SK-N-SH treated with all-trans-retinoic acid at 6 μM for 48 hours (cell line): ENCODE measurements at regions not wholly inside any gene's neighbourhood (a gene's known extent, or its start where the extent isn't known, plus 50 kb on each side); places are given as distances from the start of the nearest gene placed in this dataset.

ENCODE experiments used
- ATAC-seq: fragments of 200-7000 bp; cut with Tn5 transposase; 3 replicates; pipeline ENCODE4 v1.9.1; 2020; ENCODE audit warnings: mild to moderate bottlenecking, moderate library complexity
- BACH2 ChIP-seq: fragments of 250-450 bp; sonication (Bioruptor Pico); IDR thresholded peaks from 2 replicates; pipeline ENCODE4 v1.9.0; 2021; ENCODE audit warnings: mild to moderate bottlenecking, borderline replicate concordance
- CSRNP3 ChIP-seq: fragments of 250-450 bp; sonication (Bioruptor Pico); IDR thresholded peaks from 2 replicates; pipeline ENCODE4 v1.5.1; 2021; ENCODE audit warnings: mild to moderate bottlenecking, moderate library complexity
- GLIS3 ChIP-seq: fragments of 250-450 bp; sonication (Bioruptor Pico); IDR thresholded peaks from 2 replicates; pipeline ENCODE4 v1.5.0; 2020; ENCODE audit warnings: mild to moderate bottlenecking, moderate library complexity
- ISL1 ChIP-seq: fragments of 250-450 bp; sonication (Bioruptor Pico); IDR thresholded peaks from 2 replicates; pipeline ENCODE4 v2.1.2; 2022; ENCODE audit warnings: mild to moderate bottlenecking, moderate library complexity
- OSR1 ChIP-seq: fragments of 250-450 bp; sonication (Bioruptor Pico); IDR thresholded peaks from 2 replicates; pipeline ENCODE4 v1.8.0; 2022; ENCODE audit warnings: moderate library complexity, mild to moderate bottlenecking, inconsistent platforms
- PATZ1 ChIP-seq: fragments of 250-450 bp; sonication (Bioruptor Pico); IDR thresholded peaks from 2 replicates; pipeline ENCODE4 v1.8.0; 2020; ENCODE audit warnings: mild to moderate bottlenecking, moderate library complexity, borderline replicate concordance
- RARB ChIP-seq: fragments of 250-450 bp; sonication (Bioruptor Pico); IDR thresholded peaks from 2 replicates; pipeline ENCODE4 v1.8.0; 2021; ENCODE audit warnings: mild to moderate bottlenecking, moderate library complexity
- SNAI2 ChIP-seq: fragments of 250-450 bp; sonication (Bioruptor Pico); IDR thresholded peaks from 2 replicates; pipeline ENCODE4 v1.5.0; 2020; ENCODE audit warnings: mild to moderate bottlenecking, moderate library complexity
- TSHZ2 ChIP-seq: fragments of 250-450 bp; sonication (Bioruptor Pico); IDR thresholded peaks from 2 replicates; pipeline ENCODE4 v1.5.0; 2020; ENCODE audit warnings: mild to moderate bottlenecking, moderate library complexity
- ZC3H10 ChIP-seq: fragments of 250-450 bp; sonication (Bioruptor Pico); IDR thresholded peaks from 2 replicates; pipeline ENCODE4 v1.5.1; 2021; ENCODE audit warnings: mild to moderate bottlenecking, moderate library complexity
- ZFP3 ChIP-seq: fragments of 250-450 bp; sonication (Bioruptor Pico); IDR thresholded peaks from 2 replicates; pipeline ENCODE4 v1.5.0; 2020; ENCODE audit warnings: mild to moderate bottlenecking, moderate library complexity
- ZFP30 ChIP-seq: fragments of 450-650 bp; formaldehyde crosslinking; IDR thresholded peaks from 2 replicates; pipeline ENCODE4 v1.5.0; 2022; ENCODE audit warnings: mild to moderate bottlenecking, moderate library complexity
- ZNF565 ChIP-seq: fragments of 450-650 bp; formaldehyde crosslinking; conservative IDR thresholded peaks from 2 replicates; pipeline ENCODE4 v1.5.0; 2020; ENCODE audit warnings: low read depth, mild to moderate bottlenecking, moderate library complexity
- ZNF8 ChIP-seq: fragments of 450-650 bp; formaldehyde crosslinking; IDR thresholded peaks from 2 replicates; pipeline ENCODE4 v1.5.0; 2020; ENCODE audit warnings: mild to moderate bottlenecking, moderate library complexity
- TF ChIP-seq, protein P1 (sequence below): fragments of 250-450 bp; sonication (Bioruptor Pico); IDR thresholded peaks from 2 replicates; pipeline ENCODE4 v1.5.1; 2020; ENCODE audit warnings: low read depth, mild to moderate bottlenecking, moderate library complexity
- TF ChIP-seq, protein P2 (sequence below): fragments of 250-450 bp; sonication (Bioruptor Pico); IDR thresholded peaks from 2 replicates; pipeline ENCODE4 v1.8.0; 2021; ENCODE audit warnings: low read depth, mild to moderate bottlenecking, moderate library complexity, borderline replicate concordance

GRCh38 chr2:156190517-156190916 lies 142.0 kb downstream of the NR4A2 start:
- TF ChIP-seq TSHZ2 (CRISPR knock-in tag) = no peak
- TF ChIP-seq SNAI2 (CRISPR knock-in tag) = no peak
- no peak for TF ChIP-seq ZNF8 (CRISPR knock-in tag)
- TF ChIP-seq, protein P1, sequence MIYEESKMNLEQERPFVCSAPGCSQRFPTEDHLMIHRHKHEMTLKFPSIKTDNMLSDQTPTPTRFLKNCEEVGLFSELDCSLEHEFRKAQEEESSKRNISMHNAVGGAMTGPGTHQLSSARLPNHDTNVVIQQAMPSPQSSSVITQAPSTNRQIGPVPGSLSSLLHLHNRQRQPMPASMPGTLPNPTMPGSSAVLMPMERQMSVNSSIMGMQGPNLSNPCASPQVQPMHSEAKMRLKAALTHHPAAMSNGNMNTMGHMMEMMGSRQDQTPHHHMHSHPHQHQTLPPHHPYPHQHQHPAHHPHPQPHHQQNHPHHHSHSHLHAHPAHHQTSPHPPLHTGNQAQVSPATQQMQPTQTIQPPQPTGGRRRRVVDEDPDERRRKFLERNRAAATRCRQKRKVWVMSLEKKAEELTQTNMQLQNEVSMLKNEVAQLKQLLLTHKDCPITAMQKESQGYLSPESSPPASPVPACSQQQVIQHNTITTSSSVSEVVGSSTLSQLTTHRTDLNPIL (CRISPR knock-in tag) = no peak
- TF ChIP-seq ZFP30 (CRISPR knock-in tag) = no peak
- no peak for TF ChIP-seq ISL1
- no peak for TF ChIP-seq CSRNP3
- no peak for TF ChIP-seq RARB (CRISPR knock-in tag)
- TF ChIP-seq PATZ1 (CRISPR knock-in tag) = no peak
- no peak for TF ChIP-seq BACH2 (CRISPR knock-in tag)
- TF ChIP-seq, protein P2, sequence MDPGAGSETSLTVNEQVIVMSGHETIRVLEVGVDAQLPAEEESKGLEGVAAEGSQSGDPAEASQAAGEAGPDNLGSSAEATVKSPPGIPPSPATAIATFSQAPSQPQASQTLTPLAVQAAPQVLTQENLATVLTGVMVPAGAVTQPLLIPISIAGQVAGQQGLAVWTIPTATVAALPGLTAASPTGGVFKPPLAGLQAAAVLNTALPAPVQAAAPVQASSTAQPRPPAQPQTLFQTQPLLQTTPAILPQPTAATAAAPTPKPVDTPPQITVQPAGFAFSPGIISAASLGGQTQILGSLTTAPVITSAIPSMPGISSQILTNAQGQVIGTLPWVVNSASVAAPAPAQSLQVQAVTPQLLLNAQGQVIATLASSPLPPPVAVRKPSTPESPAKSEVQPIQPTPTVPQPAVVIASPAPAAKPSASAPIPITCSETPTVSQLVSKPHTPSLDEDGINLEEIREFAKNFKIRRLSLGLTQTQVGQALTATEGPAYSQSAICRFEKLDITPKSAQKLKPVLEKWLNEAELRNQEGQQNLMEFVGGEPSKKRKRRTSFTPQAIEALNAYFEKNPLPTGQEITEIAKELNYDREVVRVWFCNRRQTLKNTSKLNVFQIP (CRISPR knock-in tag) = no peak
- no peak for TF ChIP-seq ZC3H10 (CRISPR knock-in tag)
- no peak for TF ChIP-seq ZNF565 (CRISPR knock-in tag)
- TF ChIP-seq GLIS3 = no peak
- ATAC-seq = no peak

GRCh38 chr2:156189584-156189983 lies 142.9 kb downstream of the NR4A2 start:
- no peak for ATAC-seq
- TF ChIP-seq, protein P2 (CRISPR knock-in tag) = no peak
- no peak for TF ChIP-seq ZNF8 (CRISPR knock-in tag)
- TF ChIP-seq RARB (CRISPR knock-in tag) = no peak
- no peak for TF ChIP-seq OSR1 (CRISPR knock-in tag)
- no peak for TF ChIP-seq ZFP30 (CRISPR knock-in tag)
- TF ChIP-seq PATZ1 (CRISPR knock-in tag) = no peak
- TF ChIP-seq ZC3H10 (CRISPR knock-in tag) = no peak
- no peak for TF ChIP-seq GLIS3
- TF ChIP-seq ZNF565 (CRISPR knock-in tag) = no peak
- TF ChIP-seq ZFP3 (CRISPR knock-in tag) = no peak
- TF ChIP-seq CSRNP3 = no peak
